ENCODE measurements at regions not wholly inside any gene's neighbourhood (a gene's known extent, or its start where the extent isn't known, plus 50 kb on each side); places are given as distances from the start of the nearest gene placed in this dataset.
A peak's percentile ranks its signal among the peaks of the same experiment; 100 is the strongest.

- H3K4me3 ChIP-seq (ENCODE audit: low read depth, low read length): no peak overlapping the region
- no peaks in the 10 kb centered on the region for H3K9me3 ChIP-seq (ENCODE audit: control insufficient read depth, low read length)
- no peaks in the 10 kb centered on the region for H3K79me2 ChIP-seq
- H3K4me1 ChIP-seq: peaks cover 29% of the 10 kb centered on the region
- no peaks in the 10 kb centered on the region for H3K36me3 ChIP-seq (ENCODE audit: control insufficient read depth, insufficient read depth, low read length)
- H3K27ac ChIP-seq: peak overlapping the region; percentile 5
- H3K9ac ChIP-seq: no peak overlapping the region
- no peak overlapping the region for H3K4me2 ChIP-seq (ENCODE audit: low read length)
- no peaks in the 10 kb centered on the region for H3K27me3 ChIP-seq (ENCODE audit: control insufficient read depth, insufficient read depth, low read length)
- peak; percentile 79 for TF ChIP-seq CTCF (IDR thresholded peaks at IDR 0.05)
- peak overlapping the region; percentile 41 for H2AFZ ChIP-seq
These were observed 528.8 kb downstream of the CPS1 start for GRCh38 chr2:211085056-211085680.

- Histone ChIP-seq H2AFZ (peak overlapping the region; percentile 41), H3K4me2 (ENCODE audit: low read length) (no peak overlapping the region), H3K9ac (no peak overlapping the region), H3K79me2 (no peaks in the 10 kb centered on the region), H3K4me1 (peaks cover 29% of the 10 kb centered on the region), H3K9me3 (ENCODE audit: control insufficient read depth, low read length) (no peaks in the 10 kb centered on the region), H3K4me3 (ENCODE audit: low read depth, low read length) (no peak overlapping the region), H3K36me3 (ENCODE audit: control insufficient read depth, insufficient read depth, low read length) (no peaks in the 10 kb centered on the region), H3K27ac (peak overlapping the region; percentile 5), H3K27me3 (ENCODE audit: control insufficient read depth, insufficient read depth, low read length) (no peaks in the 10 kb centered on the region)
- TF ChIP-seq CTCF (IDR thresholded peaks at IDR 0.05): no peak
These were observed 529.6 kb downstream of the CPS1 start for GRCh38 chr2:211086049-211086448.

- H3K36me3 ChIP-seq (ENCODE audit: control insufficient read depth, insufficient read depth, low read length): no peaks in the 10 kb centered on the region
- no peak overlapping the region for H3K27ac ChIP-seq
- H3K27me3 ChIP-seq (ENCODE audit: control insufficient read depth, insufficient read depth, low read length): no peaks in the 10 kb centered on the region
- H3K9me3 ChIP-seq (ENCODE audit: control insufficient read depth, low read length): no peaks in the 10 kb centered on the region
- H3K4me2 ChIP-seq (ENCODE audit: low read length): no peak overlapping the region
- H3K4me1 ChIP-seq: peaks cover 34% of the 10 kb centered on the region
- H3K79me2 ChIP-seq: no peaks in the 10 kb centered on the region
- no peak overlapping the region for H3K4me3 ChIP-seq (ENCODE audit: low read depth, low read length)
- H2AFZ ChIP-seq: peak overlapping the region; percentile 34
- TF ChIP-seq CTCF (IDR thresholded peaks at IDR 0.05): no peak
- H3K9ac ChIP-seq: no peak overlapping the region
These were observed 532.7 kb downstream of the CPS1 start for GRCh38 chr2:211089127-211089526.

GRCh38 chr2:211093743-211094303 is 537.4 kb downstream of the CPS1 start:
- Histone ChIP-seq H2AFZ (no peak overlapping the region), H3K27ac (no peak overlapping the region), H3K36me3 (ENCODE audit: control insufficient read depth, insufficient read depth, low read length) (no peaks in the 10 kb centered on the region), H3K9me3 (ENCODE audit: control insufficient read depth, low read length) (no peaks in the 10 kb centered on the region), H3K79me2 (no peaks in the 10 kb centered on the region), H3K4me3 (ENCODE audit: low read depth, low read length) (no peak overlapping the region), H3K4me1 (peaks cover 5% of the 10 kb centered on the region), H3K4me2 (ENCODE audit: low read length) (no peak overlapping the region), H3K9ac (no peak overlapping the region), H3K27me3 (ENCODE audit: control insufficient read depth, insufficient read depth, low read length) (no peaks in the 10 kb centered on the region)
- TF ChIP-seq CTCF (IDR thresholded peaks at IDR 0.05): peak; percentile 34

- no peak overlapping the region for H3K9ac ChIP-seq
- no peak overlapping the region for H3K4me3 ChIP-seq (ENCODE audit: low read depth, low read length)
- H3K9me3 ChIP-seq (ENCODE audit: control insufficient read depth, low read length): no peaks in the 10 kb centered on the region
- no peak overlapping the region for H3K27ac ChIP-seq
- no peak overlapping the region for H3K4me2 ChIP-seq (ENCODE audit: low read length)
- H3K4me1 ChIP-seq: peaks cover 21% of the 10 kb centered on the region
- H3K79me2 ChIP-seq: no peaks in the 10 kb centered on the region
- H3K27me3 ChIP-seq (ENCODE audit: control insufficient read depth, insufficient read depth, low read length): no peaks in the 10 kb centered on the region
- H2AFZ ChIP-seq: peak overlapping the region; percentile 58
- H3K36me3 ChIP-seq (ENCODE audit: control insufficient read depth, insufficient read depth, low read length): no peaks in the 10 kb centered on the region
- no peak for TF ChIP-seq CTCF (IDR thresholded peaks at IDR 0.05)
These were observed 547.6 kb downstream of the CPS1 start for GRCh38 chr2:211103989-211104388.
